ENCODE measurements at regions not wholly inside any gene's neighbourhood (a gene's known extent, or its start where the extent isn't known, plus 50 kb on each side); places are given as distances from the start of the nearest gene placed in this dataset.

DNA sequence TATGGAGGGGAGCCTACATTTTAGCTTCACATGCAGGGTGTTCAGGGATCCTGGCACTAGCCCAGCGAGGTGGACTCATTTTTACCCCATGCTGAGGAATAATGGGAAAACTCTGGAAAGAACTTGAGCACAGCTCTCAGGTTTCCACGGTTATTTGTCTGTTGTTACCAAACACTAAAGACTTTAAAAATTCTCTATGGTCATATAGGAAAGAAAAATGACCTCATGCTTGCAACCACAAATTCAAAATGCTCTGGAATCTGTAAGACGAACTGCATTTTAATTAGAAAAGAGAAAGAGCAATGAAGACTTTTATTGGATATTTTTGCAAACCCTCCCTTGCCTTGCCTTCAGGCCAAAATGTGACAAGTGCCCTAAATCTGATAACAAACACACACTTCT is 606.9 kb downstream of the EBF1 start:
- TF ChIP-seq POLR2A (IDR thresholded peaks at IDR 0.05; ENCODE audit: low read depth, low read length) = no peak
- no peak for TF ChIP-seq TAF1 (IDR thresholded peaks at IDR 0.05; ENCODE audit: borderline replicate concordance, low read depth, low read length)
- no peak for TF ChIP-seq POLR2AphosphoS5 (IDR thresholded peaks at IDR 0.05; ENCODE audit: low read depth, low read length)

All from GM12892 (cell line).